ENCODE measurements at regions not wholly inside any gene's neighbourhood (a gene's known extent, or its start where the extent isn't known, plus 50 kb on each side); places are given as distances from the start of the nearest gene placed in this dataset.

GRCh38 chr2:225326969-225327368 lies 72.5 kb upstream of the NYAP2 start:
- Histone ChIP-seq H4K20me1 (ENCODE audit: insufficient read depth, low read length) (no peaks in the 10 kb centered on the region), H3K9me3 (ENCODE audit: insufficient read depth, low read length) (no peaks in the 10 kb centered on the region), H3K27ac (ENCODE audit: low read length) (no peak overlapping the region), H3K36me3 (replicated peaks; ENCODE audit: low read depth, low read length) (no peaks in the 10 kb centered on the region), H3K4me2 (ENCODE audit: low read length) (no peak overlapping the region), H3K4me1 (ENCODE audit: low read length) (no peaks in the 10 kb centered on the region), H3K9ac (ENCODE audit: low read length) (no peak overlapping the region), H3K27me3 (ENCODE audit: low read depth, low read length) (no peaks in the 10 kb centered on the region), H3K79me2 (ENCODE audit: low read length) (no peaks in the 10 kb centered on the region), H3K4me3 (ENCODE audit: low read length) (no peak overlapping the region), H2AFZ (ENCODE audit: low read depth, low read length) (no peak overlapping the region)
- TF ChIP-seq EZH2phosphoT487 (IDR thresholded peaks at IDR 0.05; ENCODE audit: low read depth) (no peak), CTCF (IDR thresholded peaks at IDR 0.05; ENCODE audit: low read depth, low read length) (no peak)

GRCh38 chr2:225319872-225320271 lies 79.6 kb upstream of the NYAP2 start:
- H3K9me3 ChIP-seq (ENCODE audit: insufficient read depth, low read length), result no peaks in the 10 kb centered on the region
- no peaks in the 10 kb centered on the region for H3K79me2 ChIP-seq (ENCODE audit: low read length)
- no peaks in the 10 kb centered on the region for H3K27me3 ChIP-seq (ENCODE audit: low read depth, low read length)
- H4K20me1 ChIP-seq (ENCODE audit: insufficient read depth, low read length), result no peaks in the 10 kb centered on the region
- H3K4me3 ChIP-seq (ENCODE audit: low read length), result no peak overlapping the region
- no peak overlapping the region for H3K4me2 ChIP-seq (ENCODE audit: low read length)
- no peaks in the 10 kb centered on the region for H3K36me3 ChIP-seq (replicated peaks; ENCODE audit: low read depth, low read length)
- H3K9ac ChIP-seq (ENCODE audit: low read length), result no peak overlapping the region
- H2AFZ ChIP-seq (ENCODE audit: low read depth, low read length), result no peak overlapping the region
- TF ChIP-seq CTCF (IDR thresholded peaks at IDR 0.05; ENCODE audit: low read depth, low read length) (no peak), EZH2phosphoT487 (IDR thresholded peaks at IDR 0.05; ENCODE audit: low read depth) (no peak)
- H3K27ac ChIP-seq (ENCODE audit: low read length), result no peak overlapping the region
- H3K4me1 ChIP-seq (ENCODE audit: low read length), result no peaks in the 10 kb centered on the region

GRCh38 chr2:225318440-225318839 lies 81.1 kb upstream of the NYAP2 start:
- no peaks in the 10 kb centered on the region for H3K9me3 ChIP-seq (ENCODE audit: insufficient read depth, low read length)
- no peak overlapping the region for H2AFZ ChIP-seq (ENCODE audit: low read depth, low read length)
- H3K4me3 ChIP-seq (ENCODE audit: low read length), result no peak overlapping the region
- no peaks in the 10 kb centered on the region for H3K4me1 ChIP-seq (ENCODE audit: low read length)
- H3K36me3 ChIP-seq (replicated peaks; ENCODE audit: low read depth, low read length), result no peaks in the 10 kb centered on the region
- no peaks in the 10 kb centered on the region for H3K79me2 ChIP-seq (ENCODE audit: low read length)
- no peaks in the 10 kb centered on the region for H4K20me1 ChIP-seq (ENCODE audit: insufficient read depth, low read length)
- H3K9ac ChIP-seq (ENCODE audit: low read length), result no peak overlapping the region
- H3K27me3 ChIP-seq (ENCODE audit: low read depth, low read length), result no peaks in the 10 kb centered on the region
- H3K27ac ChIP-seq (ENCODE audit: low read length), result no peak overlapping the region
- no peak for TF ChIP-seq EZH2phosphoT487 (IDR thresholded peaks at IDR 0.05; ENCODE audit: low read depth)
- no peak for TF ChIP-seq CTCF (IDR thresholded peaks at IDR 0.05; ENCODE audit: low read depth, low read length)
- H3K4me2 ChIP-seq (ENCODE audit: low read length), result no peak overlapping the region

GRCh38 chr2:225317186-225317585 lies 82.3 kb upstream of the NYAP2 start:
- TF ChIP-seq EZH2phosphoT487 (IDR thresholded peaks at IDR 0.05; ENCODE audit: low read depth), result no peak
- TF ChIP-seq CTCF (IDR thresholded peaks at IDR 0.05; ENCODE audit: low read depth, low read length), result no peak
- Histone ChIP-seq H2AFZ (ENCODE audit: low read depth, low read length) (no peak overlapping the region), H3K36me3 (replicated peaks; ENCODE audit: low read depth, low read length) (no peaks in the 10 kb centered on the region), H3K9me3 (ENCODE audit: insufficient read depth, low read length) (no peaks in the 10 kb centered on the region), H3K4me1 (ENCODE audit: low read length) (no peaks in the 10 kb centered on the region), H3K79me2 (ENCODE audit: low read length) (no peaks in the 10 kb centered on the region), H3K4me3 (ENCODE audit: low read length) (no peak overlapping the region), H3K9ac (ENCODE audit: low read length) (no peak overlapping the region), H3K4me2 (ENCODE audit: low read length) (no peak overlapping the region), H3K27me3 (ENCODE audit: low read depth, low read length) (no peaks in the 10 kb centered on the region), H3K27ac (ENCODE audit: low read length) (no peak overlapping the region), H4K20me1 (ENCODE audit: insufficient read depth, low read length) (no peaks in the 10 kb centered on the region)

Measured in OCI-LY3 (cell line).